GOT3 (cell line): ENCODE measurements at regions not wholly inside any gene's neighbourhood (a gene's known extent, or its start where the extent isn't known, plus 50 kb on each side); places are given as distances from the start of the nearest gene placed in this dataset.
"Not testable (repeated sequence)": the region's sequence is repeated elsewhere in the genome, so short reads cannot be mapped to it uniquely, and the experiment has no call there.

Source experiments
- DNase-seq: peaks from one replicate; lab custom pipeline; 2025; ENCODE audit warnings: mixed read lengths; lab: John Stamatoyannopoulos, UW

DNA sequence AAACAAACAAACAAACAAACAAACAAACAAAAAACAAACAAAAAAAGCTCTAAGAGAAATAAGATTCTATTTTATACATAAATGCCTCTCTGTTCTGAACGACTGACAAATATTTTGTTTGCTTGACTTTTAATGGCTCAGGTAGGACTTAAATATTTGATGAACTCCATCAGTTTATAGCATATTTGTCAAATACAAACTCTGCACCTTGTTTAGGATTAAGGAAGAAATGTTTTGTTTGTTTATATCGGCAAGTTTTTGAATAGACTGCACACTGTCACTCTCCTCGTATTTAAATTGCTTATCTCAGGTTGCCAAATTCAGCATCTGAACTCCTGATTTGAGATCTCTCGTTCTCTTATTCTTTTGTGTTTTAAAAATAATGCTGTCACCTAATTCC is 1499.7 kb upstream of the SLC10A2 start:
- DNase-seq = no peak

DNA sequence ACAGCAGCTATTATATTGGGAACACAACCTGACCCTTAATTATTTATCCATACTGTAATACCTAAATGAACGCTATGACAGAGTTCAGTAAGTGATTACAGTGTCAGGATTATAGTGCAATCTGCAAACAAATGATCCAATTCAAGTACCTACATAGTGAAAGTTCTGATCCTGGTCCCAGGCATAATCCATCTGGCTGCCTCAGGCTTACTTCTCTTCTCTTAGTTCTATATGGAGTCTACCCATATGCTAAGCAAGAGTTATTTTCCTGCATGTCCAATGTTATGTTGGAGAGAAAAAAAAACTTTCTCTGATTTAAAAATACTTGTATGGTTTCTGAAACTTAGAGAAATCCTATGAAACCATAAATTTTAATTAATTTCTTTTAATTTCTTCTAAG is 1487.7 kb upstream of the SLC10A2 start:
- DNase-seq = no peak

DNA sequence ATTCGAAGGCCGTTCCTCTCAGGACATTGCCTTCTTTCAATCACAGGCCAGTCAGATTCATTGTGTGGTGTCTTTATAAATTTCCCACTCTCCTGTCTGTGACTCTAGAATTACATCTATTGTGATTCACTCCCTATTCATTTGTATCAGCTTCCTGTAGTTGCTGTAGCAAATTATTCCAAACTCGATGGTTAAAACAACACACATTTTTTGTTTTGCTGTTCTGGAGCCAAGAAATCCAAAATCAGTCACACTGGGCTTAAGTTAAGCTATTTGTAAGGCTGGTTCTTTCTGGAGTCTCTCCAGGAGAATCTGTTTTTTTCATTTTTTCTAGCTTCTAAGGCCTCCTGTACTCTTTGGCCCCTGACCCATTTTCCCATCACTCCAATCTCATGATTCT is 1487.0 kb upstream of the SLC10A2 start:
- no peak for DNase-seq

DNA sequence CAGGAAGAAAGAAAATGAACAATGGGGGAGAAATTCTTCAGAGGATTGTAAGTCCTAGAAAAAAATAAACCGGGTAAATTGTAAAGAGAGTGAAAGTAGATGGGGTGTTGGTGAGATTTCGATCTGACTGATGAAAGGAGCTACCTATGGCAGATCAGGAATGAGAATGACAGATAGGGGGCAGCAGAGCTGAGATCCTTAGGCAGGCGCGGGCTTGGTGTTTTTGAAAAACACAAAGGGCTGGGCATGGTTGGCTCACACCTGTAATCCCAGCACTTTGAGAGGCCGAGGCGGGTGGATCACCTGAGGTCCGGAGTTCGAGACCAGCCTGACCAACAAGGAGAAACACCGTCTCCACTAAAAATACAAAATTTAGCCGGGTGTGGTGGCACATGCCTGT is 1468.6 kb upstream of the SLC10A2 start:
- no peak for DNase-seq

DNA sequence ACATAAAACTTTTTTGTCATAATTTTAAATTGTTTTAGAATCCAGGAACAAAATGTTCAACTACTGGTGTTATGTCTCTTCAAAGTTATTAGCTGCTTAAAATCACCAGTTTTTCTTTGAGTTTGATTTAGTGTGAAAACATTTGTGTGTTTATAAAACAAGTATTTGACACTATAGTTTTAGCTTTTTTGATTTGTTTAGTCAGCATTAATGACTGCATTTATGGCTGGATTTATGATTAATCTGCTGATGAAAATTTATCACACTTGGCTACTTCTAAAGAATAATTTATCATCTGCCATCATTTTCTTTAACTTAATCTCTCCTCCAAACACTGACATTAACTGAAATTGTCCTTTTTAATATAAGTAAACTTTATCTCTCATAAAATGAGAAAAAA is 1465.9 kb upstream of the SLC10A2 start:
- DNase-seq = no peak

DNA sequence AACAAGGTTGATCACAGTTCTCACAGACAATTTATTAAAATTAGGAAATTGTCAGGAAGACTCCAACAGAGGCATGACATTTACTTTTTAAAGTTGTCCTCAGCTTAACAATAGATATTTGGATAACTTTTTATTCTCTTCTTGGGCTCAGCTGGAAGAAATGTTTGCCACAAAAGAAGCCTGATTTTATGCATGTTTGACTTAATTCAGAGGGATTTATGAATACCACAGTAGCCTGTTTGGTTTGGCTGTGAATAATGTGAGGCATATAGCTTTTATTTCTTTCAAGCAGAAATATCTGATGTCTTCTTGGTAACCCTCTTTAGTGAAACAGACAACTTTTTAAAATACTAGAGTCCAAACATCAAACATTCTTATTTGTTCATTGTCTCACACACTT is 1464.5 kb upstream of the SLC10A2 start:
- no peak for DNase-seq

DNA sequence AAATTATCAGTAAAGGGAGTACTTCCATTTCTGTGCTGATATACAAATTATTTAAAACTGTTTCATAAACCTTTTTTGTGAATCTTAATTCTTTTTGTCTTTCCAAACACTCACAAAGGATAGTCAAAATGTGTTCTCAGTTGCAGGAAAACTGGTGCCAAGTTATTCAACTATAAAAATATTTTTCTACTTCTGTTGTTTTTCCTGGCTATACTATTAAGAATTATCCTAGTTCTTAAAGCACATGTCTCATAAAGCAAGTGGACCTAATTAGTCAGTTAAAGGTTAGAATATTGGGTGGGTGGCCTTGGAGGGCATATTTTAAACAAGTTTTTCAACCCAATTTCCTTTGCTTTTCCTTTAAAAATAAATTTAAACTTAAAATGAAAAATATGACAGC is 1460.3 kb upstream of the SLC10A2 start:
- DNase-seq = no peak

DNA sequence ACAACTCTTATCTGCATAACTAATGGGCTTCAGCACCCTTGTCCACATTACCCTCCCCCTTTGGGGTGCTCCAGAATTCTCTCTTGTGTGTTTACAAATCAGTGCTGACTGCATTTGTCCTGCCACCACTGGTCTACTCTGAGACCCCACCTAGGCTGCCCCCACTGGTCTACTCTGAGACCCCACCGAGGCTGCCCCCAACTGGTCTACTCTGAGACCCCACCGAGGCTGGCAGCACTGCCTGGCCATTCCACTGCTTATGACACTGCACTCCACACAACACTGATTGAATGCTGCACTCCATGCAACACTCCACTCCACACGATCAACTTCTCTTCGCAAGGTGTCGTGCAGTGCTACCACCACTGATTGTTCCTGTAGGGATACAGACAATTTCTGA is 1459.2 kb upstream of the SLC10A2 start:
- DNase-seq = no peak

DNA sequence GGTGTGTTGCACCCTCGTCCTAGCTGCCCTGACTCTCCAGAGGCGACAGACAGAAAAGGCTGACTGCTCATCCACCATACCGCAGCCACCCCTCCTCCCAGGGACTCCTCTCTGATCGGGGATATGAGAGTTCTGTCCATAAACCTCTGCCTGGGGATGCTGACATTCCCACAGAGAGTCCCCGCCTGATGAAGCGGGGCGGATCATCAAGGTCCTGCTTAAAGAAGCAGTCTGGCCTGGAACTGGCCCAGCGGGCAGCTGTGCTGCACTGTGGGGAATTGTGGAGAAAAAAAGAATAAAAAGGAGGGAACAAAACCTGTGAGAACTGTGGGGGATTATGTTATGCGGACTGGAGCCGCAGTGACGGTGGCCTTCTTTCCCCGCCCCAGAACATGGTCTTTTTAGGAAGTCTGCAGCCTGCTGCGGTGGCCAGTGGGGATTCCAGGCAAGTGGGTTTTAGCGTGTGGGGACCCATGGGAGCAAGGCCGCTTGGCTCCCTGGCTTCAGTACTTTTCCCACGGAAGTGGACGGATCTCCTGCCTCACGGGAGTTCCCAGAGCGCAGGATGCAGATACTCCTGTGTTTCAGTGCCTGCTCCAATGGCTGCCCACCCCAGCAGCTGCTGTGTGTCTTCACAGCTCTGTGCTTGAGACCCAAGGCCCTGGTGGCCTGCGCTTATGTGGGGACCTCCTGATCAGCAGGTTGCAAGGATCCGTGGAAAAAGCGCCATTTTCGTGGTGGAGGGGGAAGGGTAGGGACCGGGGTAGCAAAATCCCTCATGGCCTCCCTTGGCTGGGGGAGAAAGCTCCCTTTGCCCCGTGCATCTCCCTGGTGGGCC is 1456.2 kb upstream of the SLC10A2 start:
- DNase-seq = no peak

DNA sequence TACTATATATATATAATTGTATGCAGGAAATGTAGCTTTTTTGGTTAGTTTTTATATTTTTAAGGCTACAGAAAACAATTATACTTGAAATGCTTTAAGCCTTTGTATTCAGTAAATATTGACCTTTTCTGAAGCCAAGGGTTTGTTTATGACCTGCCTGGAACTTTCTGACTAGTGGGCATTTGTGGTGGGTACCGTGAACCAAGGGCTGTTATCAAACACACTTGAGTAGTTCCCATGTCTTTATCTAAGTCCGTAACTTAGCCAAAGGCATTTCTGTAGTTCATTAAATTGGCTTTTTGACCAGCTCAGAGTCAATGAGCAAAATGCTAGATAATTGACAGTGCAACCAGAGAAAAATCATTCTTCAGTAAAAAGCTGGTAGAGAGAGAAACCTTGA is 1444.2 kb upstream of the SLC10A2 start:
- DNase-seq = no peak

DNA sequence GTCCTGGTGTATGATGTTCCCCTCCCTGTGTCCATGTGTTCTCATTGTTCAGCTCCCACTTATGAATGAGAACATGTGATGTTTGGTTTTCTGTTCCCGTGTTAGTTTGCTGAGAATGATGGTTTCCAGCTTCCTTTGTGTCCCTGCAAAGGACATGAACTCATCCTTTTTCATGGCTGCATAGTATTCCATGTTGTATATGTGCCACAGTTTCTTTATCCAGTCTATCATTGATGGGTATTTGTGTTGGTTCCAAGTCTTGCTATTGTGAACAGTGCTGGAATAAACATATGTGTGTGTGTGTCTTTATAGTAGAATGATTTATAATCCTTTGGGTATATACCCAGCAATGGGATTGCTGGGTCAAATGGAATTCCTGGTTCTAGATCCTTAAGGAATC is 1427.3 kb upstream of the SLC10A2 start:
- not testable (repeated sequence) for DNase-seq

DNA sequence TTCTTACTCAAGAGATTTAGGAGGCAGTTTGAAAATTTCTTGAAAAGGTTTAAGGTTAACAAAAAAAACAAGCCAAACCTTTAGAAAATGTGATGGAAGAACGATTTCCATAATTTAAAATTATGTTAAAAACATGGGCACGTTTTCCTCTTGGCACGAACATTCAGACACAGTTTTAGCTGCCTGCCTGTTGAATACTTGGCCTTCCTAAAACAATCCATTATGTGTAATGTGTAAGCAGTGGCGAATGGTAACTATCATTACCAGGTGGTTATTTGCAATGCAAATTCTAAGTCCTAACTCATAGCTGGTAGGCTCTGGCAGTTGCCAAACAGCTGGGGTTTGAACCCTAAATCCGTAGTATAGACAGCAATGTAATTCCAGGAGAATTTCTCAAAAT is 1425.7 kb upstream of the SLC10A2 start:
- DNase-seq = no peak

DNA sequence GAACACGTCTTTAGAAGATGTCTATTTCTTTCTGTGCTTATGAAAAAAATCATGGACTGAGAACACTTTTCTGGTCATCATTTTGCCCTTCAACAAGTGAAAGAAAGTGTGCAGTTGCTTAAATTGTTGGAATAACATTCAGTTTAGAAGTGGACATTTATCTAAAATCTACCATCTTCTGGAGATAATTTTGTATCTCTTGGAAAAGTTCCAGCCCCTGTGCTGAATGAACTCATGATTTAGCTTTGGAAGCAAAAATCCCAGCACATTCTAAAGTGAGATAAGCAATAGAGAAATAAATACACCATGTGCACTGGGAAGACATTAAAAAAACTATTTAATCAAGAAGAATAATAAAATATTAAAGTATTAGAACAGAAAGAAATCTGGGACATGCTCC is 1420.8 kb upstream of the SLC10A2 start:
- no peak for DNase-seq

DNA sequence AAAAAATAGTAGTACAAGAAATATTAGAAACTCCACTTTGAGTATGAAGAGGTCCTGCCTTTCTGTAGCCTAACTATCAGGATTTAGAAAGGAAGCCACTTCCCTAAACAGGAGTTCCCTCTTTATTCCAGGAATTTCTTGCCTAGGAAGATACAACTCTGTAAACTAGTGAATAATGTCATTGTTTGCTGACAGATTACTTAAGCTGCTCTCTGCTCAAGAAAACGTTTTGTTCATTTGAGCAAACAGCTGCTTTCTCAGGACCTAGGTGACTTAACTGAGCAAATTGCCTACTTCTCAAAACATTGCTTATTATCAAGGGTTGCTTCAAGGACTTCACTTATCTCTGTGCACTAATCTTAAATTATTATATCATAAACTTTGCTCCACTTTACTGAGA is 1419.4 kb upstream of the SLC10A2 start:
- no peak for DNase-seq

DNA sequence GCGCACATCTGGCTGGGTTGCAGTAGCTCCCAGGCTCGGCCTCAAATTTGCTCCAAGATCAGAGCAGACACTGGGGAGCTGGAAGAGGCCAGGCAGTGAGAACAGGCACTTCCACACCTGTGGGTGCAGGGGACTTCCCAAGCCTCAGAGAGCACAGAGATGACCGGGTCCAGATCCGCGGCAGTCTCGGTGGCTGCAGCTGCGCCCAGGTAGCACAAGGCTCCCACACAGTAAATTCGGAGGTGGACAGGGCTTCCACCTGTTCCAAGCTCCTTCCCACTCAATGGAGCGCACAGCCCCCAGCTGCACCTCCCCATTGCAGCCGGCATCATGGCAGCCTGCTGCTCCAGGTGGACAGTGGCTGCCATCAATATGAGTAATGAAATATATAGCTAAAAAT is 1417.4 kb upstream of the SLC10A2 start:
- DNase-seq = no peak

DNA sequence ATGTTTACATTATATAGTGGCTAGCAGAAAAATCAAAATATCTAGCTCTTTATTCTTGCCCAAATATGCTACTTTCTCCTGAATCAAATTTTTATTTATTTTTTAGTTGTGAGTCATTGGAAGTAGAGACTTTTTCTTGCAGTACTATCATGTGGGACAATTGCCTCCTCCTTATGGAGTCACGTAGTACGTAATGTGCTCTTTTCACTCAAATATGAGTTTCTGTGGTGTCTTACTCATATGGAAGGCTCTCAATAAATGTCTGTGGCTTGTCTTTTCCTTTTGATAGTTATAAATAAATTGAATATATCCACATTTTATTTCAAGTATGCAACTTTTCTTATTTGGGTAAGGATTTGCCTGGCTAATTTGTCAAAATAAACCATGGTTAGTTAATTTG is 1411.0 kb upstream of the SLC10A2 start:
- no peak for DNase-seq

DNA sequence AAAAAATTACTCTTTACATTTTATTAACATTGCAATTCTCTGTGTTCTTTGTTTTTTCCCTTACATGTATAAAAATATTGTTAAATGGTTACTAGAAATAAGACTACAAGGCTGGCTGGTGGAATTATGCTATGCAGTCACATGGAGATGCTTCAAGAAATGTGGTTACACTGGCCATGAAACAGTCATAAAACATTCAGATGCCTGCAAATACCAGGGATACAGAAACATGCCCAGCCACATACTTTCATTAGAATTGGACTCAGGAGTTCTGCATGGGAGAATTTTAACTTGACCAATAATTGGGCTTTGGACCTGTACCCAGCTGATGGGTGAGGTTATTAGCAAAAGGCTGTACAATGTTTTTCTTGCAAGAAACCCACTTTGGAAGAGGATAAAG is 1407.7 kb upstream of the SLC10A2 start:
- no peak for DNase-seq

DNA sequence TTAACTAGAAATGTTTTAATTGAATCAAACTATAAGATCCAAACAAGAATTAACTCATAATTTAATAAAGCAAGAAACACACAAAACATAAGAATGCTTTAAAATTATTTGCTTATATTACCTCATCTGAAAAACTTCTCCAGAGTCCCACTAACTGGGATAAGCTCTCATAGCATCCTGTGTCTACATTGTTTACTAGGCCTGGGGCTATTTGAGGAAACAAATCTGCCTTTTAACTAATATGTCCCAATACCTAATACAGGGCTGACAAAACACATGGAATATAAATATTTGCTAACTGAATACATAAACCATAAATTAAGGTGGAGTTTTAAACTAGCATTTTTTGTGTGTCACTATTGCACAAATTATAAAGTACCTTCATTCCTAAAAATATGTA is 1399.8 kb upstream of the SLC10A2 start:
- no peak for DNase-seq

DNA sequence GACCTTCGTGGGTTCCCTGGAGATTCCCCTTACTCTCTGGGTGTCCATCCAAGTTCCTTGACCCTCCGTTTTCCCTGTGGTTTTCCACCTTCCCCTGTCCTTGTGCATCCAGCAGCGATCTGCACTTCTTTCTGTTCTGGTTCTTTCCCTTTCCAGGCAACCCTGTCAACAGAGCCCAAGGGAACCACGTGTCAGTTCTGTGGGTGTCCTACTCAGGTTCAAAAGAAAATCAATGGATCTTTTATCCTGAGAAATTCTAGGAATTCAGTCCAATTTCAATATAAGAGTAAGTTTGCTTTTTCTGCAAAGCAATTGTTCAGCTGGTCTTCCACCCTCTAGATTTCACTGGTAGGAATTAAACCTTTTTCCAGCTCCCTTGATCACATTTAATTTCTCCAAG is 1394.8 kb upstream of the SLC10A2 start:
- DNase-seq = no peak

DNA sequence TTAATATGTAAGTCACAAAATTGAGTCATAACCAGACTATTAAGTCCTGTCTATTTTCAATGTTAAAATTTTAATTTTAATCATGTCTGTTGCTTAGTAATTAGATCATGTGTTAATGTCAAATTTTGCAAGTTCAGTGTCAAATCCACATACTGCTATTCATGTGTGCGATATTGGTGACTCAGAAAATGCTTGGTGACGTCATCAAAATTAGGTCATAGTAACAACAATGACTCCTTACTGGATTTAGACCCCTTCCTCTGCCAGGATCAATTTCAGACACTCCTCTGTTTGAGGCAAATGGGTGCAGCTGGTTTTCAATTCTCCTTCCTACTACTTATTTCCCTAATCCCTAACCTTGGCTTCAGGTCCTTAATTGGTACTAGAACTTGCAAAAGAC is 1394.3 kb upstream of the SLC10A2 start:
- no peak for DNase-seq

DNA sequence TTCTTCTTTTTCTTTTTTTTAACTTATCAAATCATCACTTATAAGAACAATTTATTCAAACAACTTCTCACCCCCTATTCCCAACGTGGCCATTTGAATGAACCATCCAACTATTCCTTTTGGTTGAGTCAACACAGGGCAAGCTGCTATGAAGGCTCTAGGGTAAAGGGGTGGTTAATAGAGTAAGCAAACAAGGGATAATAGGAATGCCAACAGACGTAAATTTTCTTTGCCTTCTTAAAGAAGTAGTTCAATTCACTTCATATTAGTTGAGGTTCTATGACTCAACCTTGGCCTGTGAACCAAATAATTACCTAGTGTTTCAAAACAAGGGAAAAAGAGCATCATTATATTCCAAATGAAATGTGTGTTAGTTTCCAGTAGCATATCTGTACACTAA is 1383.8 kb upstream of the SLC10A2 start:
- DNase-seq = no peak

DNA sequence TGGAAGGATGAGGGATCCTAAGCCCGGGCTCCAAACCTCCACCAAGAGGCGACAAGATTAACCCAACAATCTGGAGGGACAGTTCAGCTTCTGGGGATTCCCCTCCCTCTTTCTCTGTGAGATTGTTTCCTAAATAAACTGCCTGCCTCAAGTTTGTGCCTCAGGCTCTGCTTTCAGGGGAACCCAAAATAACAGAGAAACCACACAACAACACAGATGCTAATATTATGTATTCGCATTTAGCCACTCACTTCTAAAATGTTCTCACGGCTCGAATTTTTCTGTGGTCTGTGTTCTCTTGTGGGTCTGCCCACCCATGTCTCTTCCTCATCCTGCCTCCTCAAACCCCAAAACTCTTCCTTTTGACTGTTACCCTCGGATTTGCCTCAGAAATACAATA is 1381.1 kb upstream of the SLC10A2 start:
- DNase-seq = no peak

DNA sequence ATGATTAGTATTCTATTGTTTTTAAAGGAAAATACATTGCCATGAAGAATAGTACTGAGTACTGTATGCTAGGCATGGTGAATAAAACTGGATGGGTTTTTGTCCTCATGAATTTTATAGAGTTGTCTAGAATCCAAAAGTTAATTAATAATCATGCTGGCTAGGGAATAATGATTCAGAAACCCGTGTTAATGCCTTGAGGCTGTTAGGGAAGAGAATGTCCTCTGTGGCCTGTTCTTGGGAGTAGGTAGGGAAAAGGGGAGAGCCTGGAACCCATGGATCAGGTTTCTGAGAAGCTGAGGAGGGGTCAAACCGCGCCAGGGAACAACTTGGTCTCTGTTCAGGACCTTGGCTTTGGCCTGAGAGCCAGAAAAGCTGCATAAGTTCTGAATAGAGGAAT is 1376.3 kb upstream of the SLC10A2 start:
- no peak for DNase-seq

DNA sequence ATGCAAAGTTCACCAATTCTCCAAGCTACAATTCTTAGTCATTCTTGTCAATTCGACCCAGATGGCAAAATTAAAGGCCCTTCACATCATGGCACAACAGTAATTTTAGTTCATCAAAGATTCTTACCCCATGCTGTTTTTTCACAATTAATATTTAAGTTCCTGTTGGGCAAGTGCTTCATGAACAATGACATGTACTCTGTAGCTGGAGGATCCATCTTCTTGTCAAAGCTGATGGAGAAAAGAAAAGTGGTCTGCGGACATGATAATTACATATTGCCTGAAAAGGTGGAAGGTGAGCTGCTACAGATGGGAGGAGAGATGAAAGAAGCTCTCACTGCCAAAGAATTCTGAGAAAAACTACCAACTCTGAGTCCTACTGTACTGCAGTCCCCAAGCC is 1370.3 kb upstream of the SLC10A2 start:
- no peak for DNase-seq
